Cardiac fibroblast (primary cell): ENCODE measurements at regions not wholly inside any gene's neighbourhood (a gene's known extent, or its start where the extent isn't known, plus 50 kb on each side); places are given as distances from the start of the nearest gene placed in this dataset.

Experiments used
- DNase-seq, 2 donors: peaks; one replicate each; pipeline versions ENCODE4 v3.0.0 to v3.0.0-alpha.2; 2010; ENCODE audit warnings: low read depth in 2 of 2
- H3K4me3 ChIP-seq, 2 donors: replicated peaks in 1 of 2; 1 replicate in 1 of 2; 2 replicates in 1 of 2; pipeline ENCODE4 v1.5.1; 2011; ENCODE audit warnings: low read depth in 2 of 2, low read length in 2 of 2, mild to moderate bottlenecking in 2 of 2, moderate library complexity in 1 of 2
- TF ChIP-seq, protein P1 (sequence below): IDR thresholded peaks from one replicate; pipeline ENCODE4 v1.5.1; 2011; ENCODE audit warnings: low read depth, mild to moderate bottlenecking, low read length, inconsistent platforms

DNA sequence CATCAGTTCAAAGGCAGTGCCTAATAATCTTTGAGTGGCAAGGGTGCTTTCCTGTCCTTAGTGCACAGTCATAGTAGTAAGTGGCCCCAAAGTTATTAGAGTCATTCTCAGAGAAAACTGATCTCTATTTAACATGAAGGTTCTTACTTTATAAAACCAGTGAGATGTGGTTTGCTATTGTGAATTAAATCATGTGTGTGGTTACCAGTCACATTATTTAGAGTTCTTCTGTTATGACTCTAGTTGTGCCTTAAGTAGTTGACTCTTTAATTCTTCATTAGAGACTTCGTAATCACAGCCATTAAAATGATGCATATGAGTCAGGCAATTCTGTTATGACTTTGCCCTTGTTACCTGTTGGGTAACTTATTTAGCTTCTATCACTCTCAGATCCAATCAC is 1392.9 kb upstream of the ACVR2A start:
- DNase-seq, result no peak
- H3K4me3 ChIP-seq, result no peak overlapping the region
- TF ChIP-seq, protein P1, sequence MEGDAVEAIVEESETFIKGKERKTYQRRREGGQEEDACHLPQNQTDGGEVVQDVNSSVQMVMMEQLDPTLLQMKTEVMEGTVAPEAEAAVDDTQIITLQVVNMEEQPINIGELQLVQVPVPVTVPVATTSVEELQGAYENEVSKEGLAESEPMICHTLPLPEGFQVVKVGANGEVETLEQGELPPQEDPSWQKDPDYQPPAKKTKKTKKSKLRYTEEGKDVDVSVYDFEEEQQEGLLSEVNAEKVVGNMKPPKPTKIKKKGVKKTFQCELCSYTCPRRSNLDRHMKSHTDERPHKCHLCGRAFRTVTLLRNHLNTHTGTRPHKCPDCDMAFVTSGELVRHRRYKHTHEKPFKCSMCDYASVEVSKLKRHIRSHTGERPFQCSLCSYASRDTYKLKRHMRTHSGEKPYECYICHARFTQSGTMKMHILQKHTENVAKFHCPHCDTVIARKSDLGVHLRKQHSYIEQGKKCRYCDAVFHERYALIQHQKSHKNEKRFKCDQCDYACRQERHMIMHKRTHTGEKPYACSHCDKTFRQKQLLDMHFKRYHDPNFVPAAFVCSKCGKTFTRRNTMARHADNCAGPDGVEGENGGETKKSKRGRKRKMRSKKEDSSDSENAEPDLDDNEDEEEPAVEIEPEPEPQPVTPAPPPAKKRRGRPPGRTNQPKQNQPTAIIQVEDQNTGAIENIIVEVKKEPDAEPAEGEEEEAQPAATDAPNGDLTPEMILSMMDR, result no peak

DNA sequence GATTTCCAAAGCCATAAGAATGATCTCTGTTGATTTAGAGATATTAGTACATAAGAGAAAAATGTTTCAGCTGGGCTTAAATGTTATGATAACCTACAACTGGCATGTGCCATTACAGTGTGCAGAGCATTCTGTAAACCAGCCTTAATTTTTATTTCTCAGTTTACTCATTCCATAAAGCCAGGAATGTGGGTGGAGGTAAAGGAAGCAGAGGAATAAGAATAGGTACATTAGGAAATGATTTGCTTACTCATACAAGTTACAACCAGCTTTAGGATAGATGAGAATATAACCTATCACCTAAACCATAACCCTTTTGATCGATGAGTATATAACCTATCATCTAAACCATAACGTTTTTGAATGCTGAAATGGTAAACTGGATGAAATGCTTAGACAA is 1394.7 kb upstream of the ACVR2A start:
- DNase-seq, result no peak
- TF ChIP-seq, protein P1, result no peak
- no peak overlapping the region for H3K4me3 ChIP-seq

DNA sequence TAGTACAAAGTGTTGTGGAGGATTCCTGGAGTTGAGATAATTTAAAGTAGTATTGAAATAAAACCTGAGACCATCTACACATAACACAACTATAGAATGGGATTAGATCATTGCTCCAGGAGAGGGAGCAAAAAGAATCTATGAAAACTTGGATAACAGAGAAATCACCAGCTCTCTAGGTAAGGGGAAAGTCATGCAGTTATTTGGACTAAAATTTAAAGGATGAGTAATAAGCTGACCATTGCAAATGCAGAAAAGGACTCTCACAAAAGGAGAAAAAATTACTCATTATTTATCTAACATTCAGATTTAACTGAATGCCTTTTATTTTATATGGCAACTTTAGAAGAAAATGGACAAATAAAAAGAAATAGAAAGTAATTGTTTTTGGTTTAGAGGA is 1399.8 kb upstream of the ACVR2A start:
- no peak overlapping the region for H3K4me3 ChIP-seq
- DNase-seq, result peak in 1 of 2 donors; percentile 4
- TF ChIP-seq, protein P1, result no peak

- TF ChIP-seq, protein P1, result no peak
- no peak for DNase-seq
- H3K4me3 ChIP-seq, result no peak overlapping the region
Observed at GRCh38 chr2:146444085-146444484, 1400.7 kb upstream of the ACVR2A start.

DNA sequence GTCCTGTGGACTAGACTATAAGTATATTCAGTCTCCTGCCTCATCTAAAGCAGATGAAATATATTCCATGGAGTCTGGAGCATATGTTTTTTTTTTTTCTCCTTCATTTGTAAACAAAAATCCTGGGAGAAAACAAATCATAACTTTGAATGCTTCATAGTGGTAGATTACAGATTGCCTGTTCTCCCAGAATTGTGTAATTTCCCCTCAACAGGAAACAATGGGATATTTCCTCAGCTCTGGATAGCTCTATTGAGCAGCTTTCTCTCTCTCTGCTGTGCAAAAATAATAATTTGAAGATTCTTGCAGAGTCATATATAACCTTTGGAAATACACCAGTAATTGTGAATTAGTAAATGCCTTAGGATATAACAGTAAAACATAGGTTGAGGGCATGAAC is 1406.6 kb upstream of the ACVR2A start:
- no peak overlapping the region for H3K4me3 ChIP-seq
- DNase-seq, result peak in 1 of 2 donors; percentile 6
- TF ChIP-seq, protein P1, result no peak

- TF ChIP-seq, protein P1, result no peak
- H3K4me3 ChIP-seq, result no peak overlapping the region
- no peak for DNase-seq
Observed at GRCh38 chr2:146437712-146438111, 1407.1 kb upstream of the ACVR2A start.

- DNase-seq, result no peak
- TF ChIP-seq, protein P1, result no peak
- H3K4me3 ChIP-seq, result no peak overlapping the region
Observed at GRCh38 chr2:146433116-146433875, 1411.5 kb upstream of the ACVR2A start.
